GM21360 (cell line): ENCODE measurements at regions not wholly inside any gene's neighbourhood (a gene's known extent, or its start where the extent isn't known, plus 50 kb on each side); places are given as distances from the start of the nearest gene placed in this dataset.
"Not testable (repeated sequence)": the region's sequence is repeated elsewhere in the genome, so short reads cannot be mapped to it uniquely, and the experiment has no call there.

ENCODE experiments used
- ATAC-seq: cut with Tn5 transposase; IDR thresholded peaks from one replicate; pipeline ENCODE4 v1.9.1; 2021; ENCODE audit warnings: mild to moderate bottlenecking, moderate library complexity; ENCODE audit not compliant: unreplicated experiment

DNA sequence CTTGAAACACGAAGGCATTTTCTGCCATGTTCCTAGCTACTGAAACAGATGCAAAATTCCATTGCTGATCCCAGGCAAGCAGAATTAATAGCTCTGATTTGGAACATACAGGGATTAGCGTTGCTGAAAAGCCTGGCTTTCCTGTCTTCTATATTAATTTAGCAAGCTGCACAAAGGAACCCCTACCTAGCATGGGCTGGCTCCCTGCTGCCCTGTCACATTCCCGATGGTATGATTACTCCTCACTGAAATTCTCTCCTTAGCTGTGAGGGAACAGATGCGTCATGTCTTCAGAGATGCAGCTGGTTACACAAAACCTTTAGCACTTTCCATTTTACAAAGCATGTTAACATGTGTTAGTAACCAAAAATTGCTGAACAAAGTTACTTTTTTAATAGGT lies 878.9 kb downstream of the TYW1 start:
- ATAC-seq = no peak

DNA sequence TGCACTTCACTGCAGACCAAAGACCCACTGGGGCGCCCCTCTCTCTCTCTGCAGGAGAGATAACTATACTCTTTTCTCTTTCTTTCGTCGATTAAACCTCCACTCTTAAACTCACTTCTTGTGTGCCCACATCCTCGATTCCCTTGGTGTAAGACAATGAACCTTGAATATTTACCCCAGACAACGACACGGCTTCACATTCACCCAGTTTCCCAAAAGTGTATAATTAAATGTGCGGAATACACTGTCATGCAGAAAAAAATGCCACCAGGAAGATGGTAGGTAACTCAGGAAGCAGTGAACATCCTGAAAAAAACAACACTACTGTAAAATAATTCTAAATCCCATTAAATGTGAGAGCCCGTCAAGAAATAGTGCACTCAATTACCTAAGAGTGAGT lies 882.2 kb downstream of the TYW1 start:
- ATAC-seq = no peak

DNA sequence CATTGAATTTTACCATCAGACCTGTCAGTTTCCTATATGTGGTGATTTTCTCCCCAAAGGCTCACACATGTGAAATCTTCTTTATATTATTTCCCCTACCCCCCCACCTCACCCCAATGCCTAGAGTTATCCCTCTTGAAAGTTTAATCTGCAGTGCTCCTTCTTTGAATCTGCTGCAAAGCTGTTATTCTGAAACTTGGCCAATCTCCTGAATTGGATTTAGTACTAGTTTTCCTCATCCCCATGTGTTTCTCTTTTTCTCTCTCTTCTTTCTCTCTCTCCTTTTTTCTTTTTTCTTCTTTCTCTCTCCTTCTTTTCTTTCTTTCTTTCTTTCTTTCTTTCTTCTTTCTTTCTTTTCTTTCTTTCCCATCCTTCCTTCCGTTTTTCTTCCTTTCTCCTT lies 886.2 kb downstream of the TYW1 start:
- no peak for ATAC-seq

GRCh38 chr7:67890316-67890715 lies 893.7 kb downstream of the TYW1 start:
- ATAC-seq = no peak

DNA sequence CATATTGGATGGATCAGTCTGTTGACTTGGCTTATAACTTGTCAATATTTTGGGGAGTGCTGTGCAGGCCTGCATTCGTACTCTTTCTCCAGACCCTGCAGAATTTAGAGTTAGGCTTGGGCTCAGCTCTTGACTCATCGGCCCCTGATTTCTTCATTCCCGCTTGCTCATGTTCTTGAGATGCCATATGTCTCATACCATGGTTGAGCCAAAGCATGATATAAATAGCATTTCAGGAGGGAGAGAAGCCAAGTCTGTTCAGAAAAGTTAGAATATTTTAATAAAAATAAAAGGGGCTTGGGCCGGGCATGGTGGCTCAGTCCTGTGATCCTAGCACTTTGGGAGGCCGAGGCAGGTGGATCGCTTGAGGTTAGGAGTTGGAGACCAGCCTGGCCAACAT lies 898.1 kb downstream of the TYW1 start:
- ATAC-seq = no peak

- ATAC-seq = no peak
These were observed 900.1 kb downstream of the TYW1 start for GRCh38 chr7:67896721-67897120.

GRCh38 chr7:67900456-67900855 lies 903.8 kb downstream of the TYW1 start:
- ATAC-seq = no peak

- no peak for ATAC-seq
These were observed 905.3 kb downstream of the TYW1 start for GRCh38 chr7:67901808-67902480.

DNA sequence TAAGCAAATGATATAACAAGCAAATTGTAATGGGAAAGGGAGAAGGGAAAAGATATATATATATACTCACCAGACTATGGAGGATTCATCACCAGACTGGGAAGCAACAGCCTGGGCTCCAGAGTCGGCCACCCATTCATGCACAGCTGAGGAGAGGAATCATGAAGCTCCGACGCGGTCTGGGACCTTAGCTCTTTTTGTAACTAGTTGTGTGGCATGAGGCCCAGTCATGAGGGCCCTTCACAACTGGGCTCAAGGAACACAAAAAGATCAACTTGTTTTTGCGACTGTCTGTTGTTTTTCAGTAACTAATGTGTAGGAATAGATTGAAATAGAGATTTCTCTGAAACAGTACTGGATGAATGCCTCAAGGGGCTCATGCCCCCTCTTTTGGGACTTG lies 911.2 kb downstream of the TYW1 start:
- ATAC-seq = no peak

- ATAC-seq = no peak
These were observed 915.8 kb downstream of the TYW1 start for GRCh38 chr7:67912437-67912836.

DNA sequence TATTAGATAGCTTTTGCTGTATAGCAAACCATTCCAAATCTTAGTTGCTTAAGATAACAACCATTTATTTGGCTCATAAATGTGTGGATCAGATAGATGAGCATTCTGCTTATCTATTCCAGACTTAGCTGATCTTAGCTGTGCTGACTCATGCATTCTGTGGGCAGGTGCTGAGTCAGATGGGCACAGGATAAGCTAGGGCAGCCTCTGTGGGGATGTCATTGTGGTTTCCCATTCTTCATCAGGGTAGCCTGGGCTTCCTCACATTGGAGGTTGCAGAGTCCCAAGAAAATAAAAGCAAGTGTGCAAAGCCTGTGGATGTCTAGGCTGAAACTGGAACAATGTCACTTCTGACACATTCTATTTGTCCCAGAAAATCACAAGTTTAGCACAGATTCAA lies 917.0 kb downstream of the TYW1 start:
- no peak for ATAC-seq

DNA sequence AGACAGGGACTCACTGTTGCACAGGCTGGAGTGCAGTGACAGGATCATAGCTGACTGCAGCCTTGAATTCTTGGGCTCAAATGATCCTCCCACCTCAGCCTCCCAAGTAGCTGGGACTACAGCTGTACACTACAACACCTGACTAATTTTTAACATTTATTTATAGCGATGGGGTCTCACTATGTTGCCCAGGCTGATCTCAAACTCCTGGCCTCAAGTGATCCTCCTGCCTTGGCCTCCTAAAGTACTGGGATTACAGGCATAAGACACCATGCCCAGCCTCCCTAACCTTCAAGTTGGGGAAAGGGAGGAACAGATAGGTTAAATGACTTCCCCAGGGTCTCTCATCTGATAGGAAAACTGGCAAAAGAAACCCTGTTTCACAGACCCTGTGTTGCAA lies 919.5 kb downstream of the TYW1 start:
- ATAC-seq = not testable (repeated sequence)

GRCh38 chr7:67916571-67917436 lies 920.2 kb downstream of the TYW1 start:
- ATAC-seq = no peak

DNA sequence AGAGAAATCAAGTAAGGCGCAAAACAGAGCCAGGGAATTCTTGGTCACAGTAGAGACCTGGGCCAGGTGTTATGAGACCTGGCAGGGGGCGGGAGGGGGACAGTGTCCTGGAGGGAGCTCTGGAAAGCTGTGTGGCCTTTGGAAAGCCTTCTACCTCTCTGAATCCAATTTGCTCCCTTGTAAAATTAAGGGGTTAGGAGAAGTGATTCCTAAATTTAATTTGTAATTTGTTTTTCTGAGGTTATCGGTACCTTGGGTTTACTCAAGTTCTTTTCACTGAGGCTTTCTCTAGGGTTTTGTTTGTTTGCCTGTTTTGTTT lies 920.8 kb downstream of the TYW1 start:
- ATAC-seq = no peak

DNA sequence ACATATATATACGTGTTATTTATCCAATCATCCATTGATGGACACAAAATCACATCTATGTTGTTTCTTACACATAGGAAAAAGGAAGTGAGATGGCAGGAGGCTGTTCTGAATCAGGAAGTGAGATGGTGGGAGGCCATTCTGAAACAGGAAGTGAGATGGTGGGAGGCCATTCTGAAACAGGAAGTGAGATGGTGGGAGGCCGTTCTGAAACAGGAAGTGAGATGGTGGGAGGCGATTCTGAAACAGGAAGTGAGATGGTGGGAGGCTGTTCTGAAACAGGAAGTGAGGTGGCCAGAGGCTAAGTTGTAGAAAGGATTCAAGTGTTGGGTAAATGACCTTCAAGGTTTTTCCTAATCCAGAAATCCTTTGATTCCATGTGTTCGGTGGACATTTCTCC lies 921.5 kb downstream of the TYW1 start:
- no peak for ATAC-seq

- ATAC-seq = no peak
These were observed 926.7 kb downstream of the TYW1 start for GRCh38 chr7:67923286-67923685.

DNA sequence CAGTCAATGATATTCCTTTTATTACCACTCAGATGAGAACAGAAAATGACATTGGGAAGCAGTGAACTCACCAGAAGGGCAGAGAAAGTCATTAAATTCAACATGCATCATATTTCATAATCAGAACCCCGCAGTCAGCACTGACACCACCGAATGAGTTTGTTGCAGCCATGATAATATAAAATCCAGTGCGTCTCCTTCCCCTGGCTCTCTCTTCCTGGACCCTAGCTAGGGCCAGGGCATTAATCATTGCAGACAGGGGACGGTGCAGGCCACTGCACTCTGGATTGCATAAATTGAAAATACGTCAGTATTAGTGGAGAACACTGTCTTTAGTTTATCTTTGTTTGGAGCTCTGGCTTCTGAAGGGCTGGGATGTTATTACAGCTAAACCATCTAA lies 931.5 kb downstream of the TYW1 start:
- no peak for ATAC-seq

DNA sequence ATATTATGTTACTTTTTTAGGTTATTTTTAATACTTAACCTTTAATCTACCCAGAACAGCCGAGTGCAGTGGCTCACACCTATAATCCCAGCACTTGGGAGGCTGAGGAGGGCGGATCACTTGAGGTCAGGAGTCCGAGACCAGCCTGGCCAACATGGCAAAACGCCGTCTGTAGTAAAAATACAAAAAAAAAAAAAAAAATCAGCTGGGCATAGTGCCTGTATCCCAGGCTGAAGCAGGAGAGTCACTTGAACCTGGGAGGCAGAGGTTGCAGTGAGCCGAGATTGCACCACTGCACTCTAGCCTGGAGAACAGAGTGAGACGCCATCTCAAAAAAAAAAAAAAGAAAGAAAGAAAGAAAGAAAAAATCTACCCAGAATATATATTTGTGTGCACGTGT lies 939.8 kb downstream of the TYW1 start:
- ATAC-seq = not testable (repeated sequence)

DNA sequence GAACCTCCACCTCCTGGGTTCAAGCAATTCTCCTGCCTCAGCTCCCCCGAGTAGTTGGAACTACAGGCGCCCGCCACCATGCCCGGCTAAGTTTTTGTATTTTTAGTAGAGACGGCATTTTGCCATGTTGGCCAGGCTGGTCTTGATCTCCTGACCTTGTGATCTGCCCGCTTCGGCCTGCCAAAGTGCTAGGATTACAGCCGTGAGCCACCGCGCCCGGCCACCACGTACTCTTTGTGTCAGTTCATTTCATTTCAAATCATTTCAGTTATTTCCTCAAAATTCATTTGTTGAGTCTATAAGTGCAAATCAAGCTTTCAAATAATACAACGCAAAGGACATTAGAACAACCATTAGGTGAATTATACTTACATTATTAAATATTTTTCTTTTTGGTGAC lies 943.8 kb downstream of the TYW1 start:
- no peak for ATAC-seq

DNA sequence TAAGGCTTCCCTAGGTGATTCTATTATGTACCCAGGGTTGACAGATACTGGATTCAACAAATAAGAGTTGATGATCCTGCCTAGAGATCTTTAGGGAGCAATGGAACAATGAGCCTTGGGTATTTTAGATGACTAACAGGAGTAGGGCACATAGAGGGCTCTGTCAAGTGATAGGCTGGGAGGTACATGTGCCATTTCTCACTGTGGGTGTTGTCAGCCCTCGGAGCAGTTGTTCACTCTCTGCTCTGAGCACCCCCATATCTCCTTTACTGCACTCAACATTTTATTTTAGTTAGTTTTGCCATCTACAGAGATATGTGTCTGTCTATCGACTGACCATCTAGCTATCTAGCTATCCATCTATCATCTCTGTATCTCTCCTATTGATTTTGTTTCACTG lies 950.6 kb downstream of the TYW1 start:
- ATAC-seq = no peak

DNA sequence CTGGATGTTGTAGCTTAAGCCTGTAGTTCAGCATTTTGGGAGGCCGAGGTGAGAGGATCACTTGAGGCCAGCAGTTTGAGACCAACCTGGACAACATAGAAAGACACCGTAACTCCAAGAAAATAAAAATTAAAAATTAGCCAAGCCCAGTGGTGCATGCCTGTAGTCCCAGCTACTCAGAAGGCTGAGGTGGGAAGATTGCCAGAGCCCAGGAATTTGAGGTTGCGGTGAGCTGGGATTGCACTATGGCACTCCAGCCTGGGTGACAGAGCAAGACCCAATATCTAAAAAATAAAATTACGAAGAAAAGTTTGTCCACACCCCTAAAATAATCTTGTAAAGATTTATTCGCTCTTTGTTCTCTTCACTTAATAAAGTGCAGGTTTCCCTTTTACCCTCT lies 951.0 kb downstream of the TYW1 start:
- ATAC-seq = no peak

- ATAC-seq = no peak
These were observed 953.9 kb downstream of the TYW1 start for GRCh38 chr7:67950321-67951083.
